HepG2 (cell line): ENCODE measurements at regions not wholly inside any gene's neighbourhood (a gene's known extent, or its start where the extent isn't known, plus 50 kb on each side); places are given as distances from the start of the nearest gene placed in this dataset.

ENCODE experiments used
- ATAC-seq: fragments of 200-7000 bp; cut with Tn5 transposase; 3 replicates; pipeline ENCODE4 v1.9.1; 2020; ENCODE audit warnings: mild to moderate bottlenecking, moderate library complexity
- BruUV-seq: library from RNA; stranded (reverse); fragments of 400-500 nt; replicated peaks from 2 replicates; lab custom pipeline; 2021; lab: Mats Ljungman, UMichigan
- CTCF ChIA-PET: fragments of 300-600 bp; formaldehyde crosslinking; extraction: SDS; loops from one replicate; lab custom pipeline; 2021; ENCODE audit warnings: low total read pairs, inconsistent platforms, low intra/inter-chr PET ratio; lab: Yijun Ruan, JAX
- POLR2A ChIA-PET: fragments of 350-600 bp; sonication (Branson Sonifier 250); formaldehyde crosslinking; loops from one replicate; lab custom pipeline; 2020; ENCODE audit warnings: antibody characterized with exemption, inconsistent platforms; lab: Yijun Ruan, JAX
- DNase-seq: peaks from one replicate; pipeline ENCODE4 v3.0.0-alpha.2; 2015; ENCODE audit warnings: low spot score
- FAIRE-seq: peaks from 3 replicates; lab custom pipeline; 2011; peaks lifted over from hg19 to GRCh38; lab: Jason Lieb, UNC
- H2AFZ ChIP-seq: one replicate; pipeline ENCODE4 v1.6.1; 2011; ENCODE audit warnings: low read length, inconsistent platforms
- H3K27ac ChIP-seq: fragments of 300-600 bp; 3 replicates; pipeline ENCODE4 v1.8.0; 2011; ENCODE audit warnings: mixed run types, mild to moderate bottlenecking, mixed read lengths, low read length, inconsistent platforms; ENCODE audit not compliant: insufficient read depth; ENCODE audit errors: extremely low read length
- H3K27me3 ChIP-seq, 2 experiments: fragments of 200-600 bp in 1 of 2; 2 replicates in 1 of 2; 3 replicates in 1 of 2; pipeline versions ENCODE4 v1.6.0 to v1.8.0; 2011; ENCODE audit warnings: low read length in 2 of 2, mild to moderate bottlenecking in 2 of 2, moderate library complexity in 2 of 2, inconsistent platforms in 1 of 2; ENCODE audit not compliant: insufficient read depth in 2 of 2, control insufficient read depth in 1 of 2
- H3K36me3 ChIP-seq, 2 experiments: fragments of 200-600 bp in 1 of 2; replicated peaks in 1 of 2; 2 replicates in 1 of 2; 3 replicates in 1 of 2; pipeline versions ENCODE4 v1.5.1 to v1.8.0; 2011; ENCODE audit warnings: low read length in 2 of 2, inconsistent platforms in 1 of 2; ENCODE audit not compliant: insufficient read depth in 2 of 2, control insufficient read depth in 1 of 2
- H3K4me1 ChIP-seq: 2 replicates; pipeline ENCODE4 v1.5.1; 2012; ENCODE audit warnings: low read length, inconsistent platforms; ENCODE audit not compliant: insufficient read depth
- H3K4me2 ChIP-seq: 2 replicates; pipeline ENCODE4 v1.6.0; 2011; ENCODE audit warnings: low read depth, low read length, inconsistent platforms
- H3K4me3 ChIP-seq, 3 experiments: fragments of 200-600 bp in 1 of 3; sonication (generic), shearing (Covaris generic) in 1 of 3; replicated peaks in 1 of 3; 2 replicates each; pipeline ENCODE4 v1.5.1; 2011 to 2016; ENCODE audit warnings: low read length in 3 of 3, inconsistent platforms in 2 of 3, low read depth in 2 of 3, mild to moderate bottlenecking in 2 of 3, control low read depth in 1 of 3, mixed read lengths in 1 of 3; ENCODE audit not compliant: insufficient read depth in 1 of 3
- H3K79me2 ChIP-seq: one replicate; pipeline ENCODE4 v1.6.1; 2011; ENCODE audit warnings: low read length, inconsistent platforms; ENCODE audit not compliant: insufficient read depth
- H3K9ac ChIP-seq: 2 replicates; pipeline ENCODE4 v1.6.0; 2011; ENCODE audit warnings: mild to moderate bottlenecking, low read depth, low read length, inconsistent platforms; ENCODE audit not compliant: insufficient read depth
- H3K9me3 ChIP-seq: 2 replicates; pipeline ENCODE4 v1.5.1; 2012; ENCODE audit warnings: mild to moderate bottlenecking, low read length
- H4K20me1 ChIP-seq: 2 replicates; pipeline ENCODE4 v1.6.0; 2011; ENCODE audit warnings: inconsistent platforms, mild to moderate bottlenecking, low read length, moderate library complexity; ENCODE audit not compliant: insufficient read depth
- ATF7 ChIP-seq, 2 experiments: fragments of 450-650 bp in 1 of 2; sonication (generic) in 1 of 2; formaldehyde crosslinking in 1 of 2; IDR thresholded peaks; 2 replicates each; pipeline versions ENCODE4 v1.4.0 to v1.6.1; 2016 to 2020; ENCODE audit warnings: antibody characterized with exemption in 1 of 2, mild to moderate bottlenecking in 1 of 2, missing genetic modification reagents in 1 of 2
- CREB1 ChIP-seq, 2 experiments: fragments of 450-650 bp in 1 of 2; IDR thresholded peaks; 2 replicates each; pipeline ENCODE4 v1.6.1; 2016 to 2017; ENCODE audit warnings: control low read depth in 1 of 2, mild to moderate bottlenecking in 1 of 2, missing compliant biosample characterization in 1 of 2, missing genetic modification characterization in 1 of 2
- HNRNPUL1 ChIP-seq: fragments of 200-400 bp; formaldehyde crosslinking; IDR thresholded peaks from 2 replicates; pipeline ENCODE4 v1.6.1; 2017; ENCODE audit warnings: low read depth, mild to moderate bottlenecking, low read length, moderate library complexity
- SALL2 ChIP-seq: sonication (generic); formaldehyde crosslinking; IDR thresholded peaks from 2 replicates; pipeline ENCODE4 v1.8.1; 2023; ENCODE audit warnings: mild to moderate bottlenecking, missing genetic modification reagents, inconsistent platforms
- SP4 ChIP-seq: sonication (generic); formaldehyde crosslinking; IDR thresholded peaks from 2 replicates; pipeline ENCODE4 v1.8.1; 2023; ENCODE audit warnings: mild to moderate bottlenecking, missing genetic modification reagents
- ZFX ChIP-seq: sonication (generic); formaldehyde crosslinking; IDR thresholded peaks from 2 replicates; pipeline ENCODE4 v1.4.0; 2020; ENCODE audit warnings: mild to moderate bottlenecking, low read depth, missing genetic modification reagents, moderate library complexity
- ZNF333 ChIP-seq: sonication (generic); formaldehyde crosslinking; IDR thresholded peaks from 2 replicates; pipeline ENCODE4 v1.4.0; 2020; ENCODE audit warnings: mild to moderate bottlenecking, missing genetic modification reagents, borderline replicate concordance
- ZNF468 ChIP-seq: sonication (generic); formaldehyde crosslinking; IDR thresholded peaks from 2 replicates; pipeline ENCODE4 v1.8.0; 2022; ENCODE audit warnings: mild to moderate bottlenecking, moderate library complexity, missing genetic modification reagents
- ZNF598 ChIP-seq: sonication (generic); formaldehyde crosslinking; IDR thresholded peaks from 2 replicates; pipeline ENCODE4 v1.5.1; 2020; ENCODE audit warnings: mild to moderate bottlenecking, missing genetic modification reagents, borderline replicate concordance
- ZNF816 ChIP-seq: sonication (generic); formaldehyde crosslinking; IDR thresholded peaks from 2 replicates; pipeline ENCODE4 v1.8.0; 2022; ENCODE audit warnings: missing genetic modification reagents, mild to moderate bottlenecking, borderline replicate concordance
- ZSCAN25 ChIP-seq: sonication (generic); formaldehyde crosslinking; IDR thresholded peaks from 2 replicates; pipeline ENCODE4 v1.8.0; 2022; ENCODE audit warnings: mild to moderate bottlenecking, missing genetic modification reagents
- WGBS: methylation state at CpG from one replicate; pipeline ENCODE4 v1.1.6; 2017; ENCODE audit warnings: low lambda C conversion rate; 5-methylcytosine and 5-hydroxymethylcytosine counted together
- in situ Hi-C: cut with HindIII; loops from 2 replicates; pipeline ENCODE4 v1.10.0; 2017; ENCODE audit warnings: low pct_unique_long_range_greater_than_20kb; ENCODE audit not compliant: extremely low pct_ligation_motif_present
- intact Hi-C: fragments of 100-400 bp; cut with micrococcal nuclease; formaldehyde crosslinking; loops from one replicate; pipeline ENCODE4 v1.10.0; 2022; ENCODE audit not compliant: unreplicated experiment
- TF ChIP-seq, protein P1 (sequence below): sonication (generic); formaldehyde crosslinking; IDR thresholded peaks from 2 replicates; pipeline ENCODE4 v1.4.0; 2020; ENCODE audit warnings: mild to moderate bottlenecking, missing genetic modification reagents

DNA sequence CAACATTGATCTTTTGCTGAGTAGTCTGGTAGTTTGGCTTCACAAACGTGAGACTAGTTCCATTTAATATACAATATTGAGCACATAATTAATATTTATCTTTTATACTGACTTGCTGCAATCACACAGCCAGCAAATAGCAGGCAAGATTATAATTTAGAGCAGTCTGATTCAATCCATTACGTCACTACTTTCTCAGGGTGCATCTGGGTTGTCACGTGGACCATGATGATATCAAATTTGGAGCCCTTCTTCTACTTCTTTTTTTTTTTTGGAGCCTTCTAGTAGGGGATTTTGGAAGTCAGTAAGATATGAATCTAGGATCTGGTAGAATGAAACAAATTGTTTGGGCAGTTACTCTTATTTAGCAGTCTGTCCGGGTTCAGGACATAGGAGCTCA is 100.6 kb upstream of the SLC5A9 start:
- TF ChIP-seq, protein P1, sequence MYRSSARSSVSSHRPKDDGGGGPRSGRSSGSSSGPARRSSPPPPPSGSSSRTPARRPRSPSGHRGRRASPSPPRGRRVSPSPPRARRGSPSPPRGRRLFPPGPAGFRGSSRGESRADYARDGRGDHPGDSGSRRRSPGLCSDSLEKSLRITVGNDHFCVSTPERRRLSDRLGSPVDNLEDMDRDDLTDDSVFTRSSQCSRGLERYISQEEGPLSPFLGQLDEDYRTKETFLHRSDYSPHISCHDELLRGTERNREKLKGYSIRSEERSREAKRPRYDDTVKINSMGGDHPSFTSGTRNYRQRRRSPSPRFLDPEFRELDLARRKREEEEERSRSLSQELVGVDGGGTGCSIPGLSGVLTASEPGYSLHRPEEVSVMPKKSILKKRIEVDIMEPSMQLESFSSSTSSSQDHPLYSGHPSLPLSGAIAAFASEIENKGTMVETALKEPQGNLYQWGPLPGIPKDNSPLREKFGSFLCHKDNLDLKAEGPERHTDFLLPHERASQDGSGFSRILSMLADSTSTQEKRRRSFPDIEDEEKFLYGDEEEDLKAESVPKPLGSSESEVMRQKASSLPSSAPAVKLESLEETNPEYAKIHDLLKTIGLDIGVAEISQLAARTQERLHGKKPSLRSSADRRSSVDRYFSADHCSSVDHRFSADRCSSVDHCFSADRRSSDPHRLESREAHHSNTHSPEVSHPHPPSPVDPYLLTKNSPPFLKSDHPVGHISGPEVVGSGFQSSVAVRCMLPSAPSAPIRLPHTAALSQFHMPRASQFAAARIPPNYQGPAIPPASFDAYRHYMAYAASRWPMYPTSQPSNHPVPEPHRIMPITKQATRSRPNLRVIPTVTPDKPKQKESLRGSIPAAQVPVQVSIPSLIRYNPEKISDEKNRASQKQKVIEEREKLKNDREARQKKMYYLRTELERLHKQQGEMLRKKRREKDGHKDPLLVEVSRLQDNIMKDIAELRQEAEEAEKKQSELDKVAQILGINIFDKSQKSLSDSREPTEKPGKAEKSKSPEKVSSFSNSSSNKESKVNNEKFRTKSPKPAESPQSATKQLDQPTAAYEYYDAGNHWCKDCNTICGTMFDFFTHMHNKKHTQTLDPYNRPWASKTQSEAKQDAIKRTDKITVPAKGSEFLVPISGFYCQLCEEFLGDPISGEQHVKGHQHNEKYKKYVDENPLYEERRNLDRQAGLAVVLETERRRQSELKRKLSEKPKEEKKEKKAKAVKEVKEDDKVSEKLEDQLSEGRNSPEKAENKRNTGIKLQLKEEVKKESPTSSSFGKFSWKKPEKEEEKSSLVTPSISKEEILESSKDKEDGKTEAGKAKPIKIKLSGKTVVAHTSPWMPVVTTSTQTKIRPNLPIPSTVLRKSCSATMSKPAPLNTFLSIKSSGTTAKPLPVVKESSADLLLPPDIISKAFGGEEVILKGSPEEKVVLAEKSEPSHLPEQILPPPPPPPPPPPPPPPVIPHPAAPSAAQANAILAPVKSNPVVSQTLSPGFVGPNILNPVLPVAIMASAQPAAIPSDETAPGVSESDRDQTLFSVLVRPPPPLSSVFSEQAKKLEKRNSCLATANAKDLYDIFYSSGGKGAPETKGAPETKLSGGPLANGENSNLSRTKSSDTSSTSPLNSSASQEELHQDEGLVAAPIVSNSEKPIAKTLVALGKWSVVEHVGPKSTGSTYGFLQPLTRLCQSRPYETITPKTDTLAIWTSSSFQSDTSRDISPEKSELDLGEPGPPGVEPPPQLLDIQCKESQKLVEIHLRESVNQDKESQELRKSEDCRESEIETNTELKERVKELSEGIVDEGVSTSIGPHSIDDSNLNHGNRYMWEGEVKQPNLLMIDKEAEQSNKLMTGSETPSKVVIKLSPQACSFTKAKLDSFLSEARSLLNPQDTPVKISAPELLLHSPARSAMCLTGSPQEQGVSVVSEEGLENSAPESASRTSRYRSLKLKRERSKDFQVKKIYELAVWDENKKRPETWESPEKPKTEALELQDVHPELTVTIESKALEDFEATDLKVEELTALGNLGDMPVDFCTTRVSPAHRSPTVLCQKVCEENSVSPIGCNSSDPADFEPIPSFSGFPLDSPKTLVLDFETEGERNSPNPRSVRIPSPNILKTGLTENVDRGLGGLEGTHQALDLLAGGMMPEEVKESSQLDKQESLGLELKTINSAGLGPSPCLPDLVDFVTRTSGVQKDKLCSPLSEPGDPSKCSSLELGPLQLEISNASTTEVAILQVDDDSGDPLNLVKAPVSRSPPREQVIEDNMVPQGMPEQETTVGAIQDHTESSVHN = no peak
- TF ChIP-seq ZNF598 (CRISPR knock-in tag) (no peak), CREB1 (IDR thresholded peaks at IDR 0.05) (peak; percentile 72; the same call in 1 of the 2 replicates), CREB1 (CRISPR knock-in tag; IDR thresholded peaks at IDR 0.05) (no peak), HNRNPUL1 (no peak), SALL2 (CRISPR knock-in tag) (no peak), ZNF333 (no peak), ZFX (CRISPR knock-in tag) (no peak), ATF7 (IDR thresholded peaks at IDR 0.05) (peak; percentile 89), ATF7 (CRISPR knock-in tag; IDR thresholded peaks at IDR 0.05) (no peak), ZNF468 (no peak), SP4 (CRISPR knock-in tag) (no peak), ZSCAN25 (CRISPR knock-in tag) (no peak), ZNF816 (CRISPR knock-in tag) (no peak)
- TF ChIP-seq, all 625 proteins: peak for 2
- CTCF ChIA-PET = no interaction called here
- BruUV-seq = no TSS peak

More for the DNA sequence above, 100.6 kb upstream of the SLC5A9 start:
- no peaks in the 10 kb centered on the region for H3K36me3 ChIP-seq
- H3K4me2 ChIP-seq = no peak overlapping the region
- peaks cover 2% of the 10 kb centered on the region; the same call in 1 of the 2 replicates for H3K4me1 ChIP-seq
- peaks cover 8% of the 10 kb centered on the region; the same call in 1 of the 2 replicates for H3K9me3 ChIP-seq
- H3K9ac ChIP-seq = no peak overlapping the region
- intact Hi-C loops = no loop called here
- FAIRE-seq (no peak), DNase-seq (no peak), ATAC-seq (no peak)
- H3K27ac ChIP-seq = no peak overlapping the region
- H3K4me3 ChIP-seq = no peak overlapping the region
- peaks cover 0 to 1% of the 10 kb centered on the region in 2 experiments; a peak in 1 of 5 replicates for H3K27me3 ChIP-seq
- no peaks in the 10 kb centered on the region for H3K79me2 ChIP-seq
- no peak overlapping the region for H2AFZ ChIP-seq
- no peaks in the 10 kb centered on the region for H4K20me1 ChIP-seq
- 23% methylated on average over 4 of the region's 4 CpGs for WGBS
- POLR2A ChIA-PET = no interaction called here
- in situ Hi-C loops = no loop called here
